Brain microvascular endothelial cell (primary cell): ENCODE measurements at regions not wholly inside any gene's neighbourhood (a gene's known extent, or its start where the extent isn't known, plus 50 kb on each side); places are given as distances from the start of the nearest gene placed in this dataset.

Experiments
- DNase-seq: peaks from one replicate; pipeline ENCODE4 v3.0.0-alpha.2; 2020
- H3K27ac ChIP-seq: fragments of 250-450 bp; sonication (Bioruptor Pico); 2 replicates; pipeline ENCODE4 v1.5.1; 2020; ENCODE audit warnings: mild to moderate bottlenecking, moderate library complexity
- H3K27me3 ChIP-seq: fragments of 250-450 bp; sonication (Bioruptor Pico); replicated peaks from 2 replicates; pipeline ENCODE4 v1.5.1; 2020; ENCODE audit warnings: mild to moderate bottlenecking
- H3K36me3 ChIP-seq: fragments of 250-450 bp; sonication (Bioruptor Pico); replicated peaks from 2 replicates; pipeline ENCODE4 v1.5.1; 2020; ENCODE audit warnings: mild to moderate bottlenecking
- H3K4me3 ChIP-seq: 2 replicates; pipeline ENCODE4 v1.5.1; 2011; ENCODE audit warnings: low read depth, mild to moderate bottlenecking, control low read depth, low read length, moderate library complexity
- CTCF ChIP-seq: IDR thresholded peaks from 2 replicates; pipeline ENCODE4 v1.5.1; 2011; ENCODE audit warnings: low read depth, mild to moderate bottlenecking, moderate library complexity, low read length, control low read depth, inconsistent platforms; ENCODE audit errors: missing control alignments
- in situ Hi-C: cut with HindIII; loops from 2 replicates; pipeline ENCODE4 v1.10.0; 2017; ENCODE audit warnings: low sequenced_read_pairs, low pct_ligation_motif_present

- in situ Hi-C loops = no loop called here
- Histone ChIP-seq H3K36me3 (no peaks in the 10 kb centered on the region), H3K4me3 (no peak overlapping the region), H3K27ac (no peak overlapping the region), H3K27me3 (no peaks in the 10 kb centered on the region)
- DNase-seq = no peak
- TF ChIP-seq CTCF = no peak
Observed at GRCh38 chr14:48726080-48726642, 860.0 kb downstream of the RPS29 start.

- no peak for TF ChIP-seq CTCF
- in situ Hi-C loops = no loop called here
- Histone ChIP-seq H3K36me3 (no peaks in the 10 kb centered on the region), H3K4me3 (no peak overlapping the region), H3K27ac (no peak overlapping the region), H3K27me3 (no peaks in the 10 kb centered on the region)
- DNase-seq = no peak
Observed at GRCh38 chr14:48725051-48725734, 861.0 kb downstream of the RPS29 start.

GRCh38 chr14:48723841-48724495 is 862.2 kb downstream of the RPS29 start:
- in situ Hi-C loops = no loop called here
- no peak overlapping the region for H3K4me3 ChIP-seq
- no peaks in the 10 kb centered on the region for H3K27me3 ChIP-seq
- no peak for DNase-seq
- H3K27ac ChIP-seq = no peak overlapping the region
- TF ChIP-seq CTCF = no peak
- H3K36me3 ChIP-seq = no peaks in the 10 kb centered on the region

- no peak for TF ChIP-seq CTCF
- Histone ChIP-seq H3K36me3 (no peaks in the 10 kb centered on the region), H3K27ac (no peak overlapping the region), H3K4me3 (no peak overlapping the region), H3K27me3 (no peaks in the 10 kb centered on the region)
- in situ Hi-C loops = no loop called here
- no peak for DNase-seq
Observed at GRCh38 chr14:48714366-48714765, 871.8 kb downstream of the RPS29 start.

GRCh38 chr14:48710133-48710532 is 876.0 kb downstream of the RPS29 start:
- no peak for TF ChIP-seq CTCF
- DNase-seq = no peak
- H3K4me3 ChIP-seq = no peak overlapping the region
- in situ Hi-C loops = no loop called here
- no peaks in the 10 kb centered on the region for H3K36me3 ChIP-seq
- H3K27ac ChIP-seq = no peak overlapping the region
- H3K27me3 ChIP-seq = no peaks in the 10 kb centered on the region
